Heart left ventricle (tissue), 16 donors: ENCODE measurements at regions not wholly inside any gene's neighbourhood (a gene's known extent, or its start where the extent isn't known, plus 50 kb on each side); places are given as distances from the start of the nearest gene placed in this dataset.
A peak's percentile ranks its signal among the peaks of the same experiment; 100 is the strongest.

Experiments
- ATAC-seq, 4 donors: fragments of 200-7000 bp; cut with Tn5 transposase; one replicate each; pipeline ENCODE4 v1.9.1; 2020 to 2022; ENCODE audit warnings: moderate library complexity in 4 of 4, mild to moderate bottlenecking in 3 of 4, moderate number of reproducible peaks in 1 of 4
- DNase-seq, 5 donors: peaks; one replicate each; pipeline ENCODE4 v3.0.0-alpha.2; 2020
- H3K27ac ChIP-seq, 12 donors: fragments of 200-600 bp; sonication (generic) in 4 of 12; one replicate each; pipeline versions ENCODE4 v1.5.0 to v1.8.0; 2016 to 2022; ENCODE audit warnings: mild to moderate bottlenecking in 2 of 12
- H3K27me3 ChIP-seq, 9 donors: fragments of 200-600 bp; sonication (generic) in 2 of 9; one replicate each; pipeline versions ENCODE4 v1.5.1 to v1.8.0; 2016 to 2022; ENCODE audit warnings: mild to moderate bottlenecking in 3 of 9
- H3K36me3 ChIP-seq, 9 donors: fragments of 200-600 bp; sonication (generic) in 2 of 9; one replicate each; pipeline versions ENCODE4 v1.5.0 to v1.8.0; 2018 to 2022; ENCODE audit warnings: mild to moderate bottlenecking in 2 of 9
- H3K4me1 ChIP-seq, 12 donors: fragments of 200-600 bp; sonication (generic) in 4 of 12; one replicate each; pipeline versions ENCODE4 v1.5.0 to v1.8.0; 2016 to 2022; ENCODE audit warnings: mild to moderate bottlenecking in 3 of 12
- H3K4me3 ChIP-seq, 12 donors: fragments of 200-600 bp; sonication (generic) in 4 of 12; one replicate each; pipeline versions ENCODE4 v1.5.0 to v1.8.0; 2017 to 2022; ENCODE audit warnings: mild to moderate bottlenecking in 9 of 12, moderate library complexity in 4 of 12
- H3K9me3 ChIP-seq, 12 donors: fragments of 200-600 bp; sonication (generic) in 4 of 12; one replicate each; pipeline versions ENCODE4 v1.5.0 to v1.8.0; 2016 to 2022; ENCODE audit warnings: mild to moderate bottlenecking in 1 of 12
- POLR2A ChIP-seq, 2 donors: fragments of 450-650 bp; IDR thresholded peaks; one replicate each; pipeline ENCODE4 v1.6.1; 2017; ENCODE audit warnings: antibody characterized with exemption in 2 of 2, mild to moderate bottlenecking in 2 of 2, moderate library complexity in 2 of 2
- WGBS, 4 donors: extraction: QIAGEN DNeasy Blood & Tissue Kit in 2 of 4; methylation state at CpG; one replicate each; pipeline versions ENCODE4 v1.1.5 to v1.1.7; 2013 to 2018; 5-methylcytosine and 5-hydroxymethylcytosine counted together
- intact Hi-C, 10 donors: fragments of 100-400 bp; cut with DNase I; formaldehyde crosslinking; loops; one replicate each; pipeline versions ENCODE4 v1.11.1 to v1.14.2; 2022
- TF ChIP-seq, protein P1 (sequence below), 12 donors: fragments of 200-600 bp; sonication (generic) in 4 of 12; IDR thresholded peaks; one replicate each; pipeline versions ENCODE4 v1.5.0 to v1.8.0; 2018 to 2022; ENCODE audit warnings: antibody characterized with exemption in 12 of 12, mild to moderate bottlenecking in 5 of 12
- donor health status: ischemic (EF 13 %, LVEDD 7.1; RV severe dilation, severe dysfunction).
- donor health status: healthy with polysubstance abuse.
- donor health status: DM: no; HTN: yes; CAD: no.
- donor health status: DM: no; HTN: no; CAD: no.
- donor health status: ischemic (EF 25% LVEDD 6.9; RV normal size, moderate dysfunction).
- donor health status: ischemic (EF 25% LVEDD 5.7; RV mildly dilated, moderate dysfunction).
- donor health status: healthy.
- donor health status: DM: yes; HTN: yes; CAD: no.
- donor health status: ischemic (EF 35%, LVEDD 5.7; RV mildly dilated, moderate dysfunction).
- donor health status: nonischemic (EF 11% LVEDD 7.7; RV severe dilation, severe dysfunction).
- donor health status: DM: yes; HTN: yes; CAD: no.
- donor health status: PGD.
- donor health status: ischemic (EF 29% LVEDD 5.4; RV normal size, mild dysfunction).
- donor health status: nonischemic (EF 23%, LVEDD 6.1; RV moderate dilation, normal function).

DNA sequence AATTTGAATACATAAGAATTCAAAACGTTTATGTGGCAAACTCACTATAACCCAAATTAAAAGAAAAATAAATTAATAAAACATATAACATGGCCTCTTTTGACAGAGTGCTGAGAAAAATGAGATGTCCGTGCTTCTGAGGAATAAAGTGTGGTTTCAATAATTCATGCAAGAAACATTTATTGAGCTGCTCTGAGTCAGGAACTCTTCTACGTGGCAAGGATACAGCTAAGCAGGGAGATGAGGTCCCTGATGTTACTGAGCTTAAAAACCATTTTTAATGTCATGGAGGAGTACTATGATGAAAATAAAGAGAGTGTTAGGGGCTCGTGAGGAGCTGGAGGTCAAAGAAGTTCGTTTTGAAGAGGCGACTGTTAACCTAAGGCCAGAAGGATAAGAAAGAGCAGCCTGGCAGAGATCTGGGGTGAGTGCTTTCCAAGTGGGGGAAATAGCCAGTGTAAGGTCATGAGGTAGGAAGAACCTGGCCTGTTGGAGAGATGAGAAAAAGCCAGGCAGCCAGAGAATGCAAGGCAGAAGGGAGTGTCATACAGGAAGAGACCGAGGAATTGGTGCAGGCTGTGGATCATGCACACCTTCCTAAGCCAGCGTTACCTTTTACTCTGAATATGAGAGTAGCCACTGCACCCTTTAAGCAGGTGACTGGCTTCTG lies 182.2 kb upstream of the DUSP10 start:
- Histone ChIP-seq H3K4me1 (peaks cover 0 to 6% (median 0%) of the 10 kb centered on the region in 12 donors), H3K9me3 (no peaks in the 10 kb centered on the region), H3K36me3 (no peaks in the 10 kb centered on the region), H3K27ac (no peak overlapping the region), H3K4me3 (no peak overlapping the region), H3K27me3 (no peaks in the 10 kb centered on the region)
- ATAC-seq, result peak in 3 of 4 donors; percentile 18 to 45 (median 45)
- TF ChIP-seq, protein P1, sequence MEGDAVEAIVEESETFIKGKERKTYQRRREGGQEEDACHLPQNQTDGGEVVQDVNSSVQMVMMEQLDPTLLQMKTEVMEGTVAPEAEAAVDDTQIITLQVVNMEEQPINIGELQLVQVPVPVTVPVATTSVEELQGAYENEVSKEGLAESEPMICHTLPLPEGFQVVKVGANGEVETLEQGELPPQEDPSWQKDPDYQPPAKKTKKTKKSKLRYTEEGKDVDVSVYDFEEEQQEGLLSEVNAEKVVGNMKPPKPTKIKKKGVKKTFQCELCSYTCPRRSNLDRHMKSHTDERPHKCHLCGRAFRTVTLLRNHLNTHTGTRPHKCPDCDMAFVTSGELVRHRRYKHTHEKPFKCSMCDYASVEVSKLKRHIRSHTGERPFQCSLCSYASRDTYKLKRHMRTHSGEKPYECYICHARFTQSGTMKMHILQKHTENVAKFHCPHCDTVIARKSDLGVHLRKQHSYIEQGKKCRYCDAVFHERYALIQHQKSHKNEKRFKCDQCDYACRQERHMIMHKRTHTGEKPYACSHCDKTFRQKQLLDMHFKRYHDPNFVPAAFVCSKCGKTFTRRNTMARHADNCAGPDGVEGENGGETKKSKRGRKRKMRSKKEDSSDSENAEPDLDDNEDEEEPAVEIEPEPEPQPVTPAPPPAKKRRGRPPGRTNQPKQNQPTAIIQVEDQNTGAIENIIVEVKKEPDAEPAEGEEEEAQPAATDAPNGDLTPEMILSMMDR (IDR thresholded peaks at IDR 0.05), result no peak
- no peak for TF ChIP-seq POLR2A (IDR thresholded peaks at IDR 0.05)
- DNase-seq, result no peak
- intact Hi-C loops, result no loop called here
- WGBS, 4 donors, result 67 to 72% (median 69%) methylated on average over 8 of the region's 8 CpGs

DNA sequence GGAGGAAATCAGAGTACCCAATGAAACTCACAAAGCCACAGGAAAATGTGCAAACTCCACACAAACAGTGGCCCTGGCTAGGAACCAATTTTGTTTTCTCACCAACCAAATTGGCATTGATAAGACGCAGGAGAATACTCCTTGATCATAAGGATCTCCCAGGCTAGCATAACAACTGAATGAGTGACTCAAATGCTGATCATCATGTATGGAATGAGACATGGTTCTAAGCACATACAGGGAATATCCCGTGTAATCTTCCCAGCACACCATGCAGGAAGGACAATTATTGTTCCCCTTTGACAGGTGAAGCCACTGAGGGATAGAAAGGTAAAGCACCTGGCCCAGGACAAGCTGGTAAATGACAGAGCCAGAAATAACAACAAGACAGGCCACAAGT lies 180.0 kb upstream of the DUSP10 start:
- 76 to 89% (median 82%) methylated on average over 2 of the region's 2 CpGs for WGBS, 4 donors
- TF ChIP-seq, protein P1 (IDR thresholded peaks at IDR 0.05), result no peak
- TF ChIP-seq POLR2A (IDR thresholded peaks at IDR 0.05), result no peak
- Histone ChIP-seq H3K36me3 (no peaks in the 10 kb centered on the region), H3K9me3 (no peaks in the 10 kb centered on the region), H3K27me3 (no peaks in the 10 kb centered on the region), H3K27ac (no peak overlapping the region), H3K4me3 (no peak overlapping the region), H3K4me1 (peaks cover 0 to 6% (median 0%) of the 10 kb centered on the region in 12 donors)
- intact Hi-C loops, result no loop called here
- ATAC-seq, result no peak
- DNase-seq, result no peak

GRCh38 chr1:221919743-221920142 lies 177.9 kb upstream of the DUSP10 start:
- DNase-seq (no peak), ATAC-seq (no peak)
- no peak overlapping the region for H3K27ac ChIP-seq
- H3K27me3 ChIP-seq, result no peaks in the 10 kb centered on the region
- no peaks in the 10 kb centered on the region for H3K9me3 ChIP-seq
- no peaks in the 10 kb centered on the region for H3K36me3 ChIP-seq
- H3K4me1 ChIP-seq, result peaks cover 0 to 6% (median 0%) of the 10 kb centered on the region in 12 donors
- no peak overlapping the region for H3K4me3 ChIP-seq
- TF ChIP-seq, protein P1 (IDR thresholded peaks at IDR 0.05), result no peak
- TF ChIP-seq POLR2A (IDR thresholded peaks at IDR 0.05), result no peak
- intact Hi-C loops, result no loop called here
- WGBS, 4 donors, result 89 to 95% (median 91%) methylated on average over 2 of the region's 2 CpGs

DNA sequence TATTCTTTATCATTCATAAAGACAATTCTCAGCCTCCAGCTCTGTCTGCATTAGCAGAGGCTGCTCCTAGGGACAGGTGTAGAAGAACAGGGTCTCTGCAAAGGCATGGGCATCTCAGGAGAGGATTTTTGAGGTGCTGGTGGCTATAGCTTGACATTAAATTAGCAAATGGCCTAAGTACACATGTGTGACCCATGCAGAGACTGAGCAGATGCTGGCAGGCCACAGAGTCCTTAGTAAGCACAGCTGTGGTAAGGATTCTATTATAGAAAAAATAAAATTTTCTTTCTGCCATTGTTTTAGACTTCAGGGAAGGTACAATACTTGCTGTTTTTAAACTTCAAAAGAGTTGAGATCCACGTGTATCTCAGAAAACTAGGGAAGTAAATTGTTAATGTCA lies 177.5 kb upstream of the DUSP10 start:
- Histone ChIP-seq H3K4me1 (peaks cover 0 to 3% (median 0%) of the 10 kb centered on the region in 12 donors), H3K4me3 (no peak overlapping the region), H3K27me3 (no peaks in the 10 kb centered on the region), H3K36me3 (no peaks in the 10 kb centered on the region), H3K9me3 (no peaks in the 10 kb centered on the region), H3K27ac (no peak overlapping the region)
- DNase-seq, result no peak
- WGBS, 4 donors, result 71 to 77% (median 76%) methylated on average over 1 of the region's 1 CpG
- intact Hi-C loops, result no loop called here
- no peak for ATAC-seq
- TF ChIP-seq, protein P1 (IDR thresholded peaks at IDR 0.05), result no peak
- TF ChIP-seq POLR2A (IDR thresholded peaks at IDR 0.05), result no peak
